ENCODE measurements at regions not wholly inside any gene's neighbourhood (a gene's known extent, or its start where the extent isn't known, plus 50 kb on each side); places are given as distances from the start of the nearest gene placed in this dataset.
"Not testable (repeated sequence)": the region's sequence is repeated elsewhere in the genome, so short reads cannot be mapped to it uniquely, and the experiment has no call there.

DNA sequence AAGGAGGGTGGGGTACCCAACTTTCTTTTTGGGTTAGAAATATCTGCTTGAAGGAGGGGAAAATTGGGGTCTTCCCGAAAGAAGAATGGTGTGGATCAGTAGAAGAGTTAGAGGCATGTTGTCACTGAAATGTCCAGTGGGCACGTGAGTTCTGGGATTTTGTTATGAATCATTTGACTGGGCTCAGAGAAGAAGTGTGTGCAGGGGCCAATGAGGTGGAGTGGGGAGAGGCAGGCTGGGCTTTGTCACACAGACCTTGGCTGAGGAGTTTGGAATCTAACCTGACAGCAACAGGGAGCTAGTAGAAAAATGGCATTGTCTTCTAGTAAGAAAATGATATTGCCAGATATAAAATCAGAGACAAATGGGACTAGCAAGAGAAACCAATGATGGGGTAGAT, 436.8 kb downstream of the MFSD1 start:
- no peak for DNase-seq

DNA sequence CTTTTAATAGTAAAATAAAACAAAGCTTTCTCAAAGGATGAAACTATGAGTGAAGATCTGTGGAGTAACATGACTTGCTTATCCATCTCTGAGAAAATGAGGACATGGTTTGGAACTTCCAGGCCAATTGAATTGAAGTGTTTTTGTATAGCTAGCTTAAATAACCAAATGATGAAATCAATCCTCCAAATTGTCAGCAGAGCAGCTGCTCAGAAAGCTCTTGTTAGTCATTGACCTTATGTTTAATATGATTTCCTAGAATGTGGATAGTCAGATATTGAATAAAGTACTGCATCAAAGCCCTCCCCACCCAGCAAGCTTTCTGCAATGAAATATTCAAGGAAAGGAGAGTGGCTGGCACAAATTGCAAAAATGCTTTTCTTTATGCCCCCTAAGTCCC, 437.2 kb downstream of the MFSD1 start:
- no peak for DNase-seq

DNA sequence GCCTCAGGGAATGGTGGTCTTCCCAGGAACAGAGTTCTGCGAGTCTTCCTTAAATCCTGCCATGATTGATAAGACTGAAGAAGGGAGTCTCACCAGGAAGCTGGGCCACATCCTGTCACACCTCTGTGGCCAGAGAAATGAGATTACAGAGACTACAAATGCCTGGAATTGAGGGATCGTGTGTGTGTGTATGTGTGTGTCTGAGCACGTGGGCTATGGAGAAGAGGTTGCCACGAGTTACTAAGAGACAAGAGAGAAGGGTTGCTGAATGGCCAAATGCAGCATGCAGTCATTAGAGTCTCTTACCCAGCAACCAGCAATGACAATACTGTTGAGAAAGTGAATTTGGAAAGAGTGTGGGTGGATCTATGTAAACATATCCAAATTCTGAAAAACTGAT, 443.1 kb downstream of the MFSD1 start:
- no peak for DNase-seq

DNA sequence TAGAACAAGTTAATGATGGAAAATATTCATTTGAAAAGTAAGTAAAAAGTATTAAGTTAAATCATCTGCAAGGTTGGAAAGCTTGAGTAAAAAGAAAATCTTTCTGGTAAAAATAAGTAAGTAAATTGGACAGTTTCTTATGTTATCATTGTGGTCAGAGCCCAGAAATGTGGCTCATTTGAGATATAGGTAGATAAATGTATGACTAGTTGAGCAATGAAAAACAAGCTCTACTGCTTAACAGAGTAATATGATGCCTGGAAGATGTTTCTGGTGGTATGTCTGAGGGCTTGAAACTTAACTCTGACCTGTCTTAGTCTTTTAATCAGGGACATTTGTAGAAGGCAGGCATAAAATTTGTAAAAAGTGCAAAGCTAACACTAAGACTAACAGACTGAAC, 444.0 kb downstream of the MFSD1 start:
- no peak for DNase-seq

DNA sequence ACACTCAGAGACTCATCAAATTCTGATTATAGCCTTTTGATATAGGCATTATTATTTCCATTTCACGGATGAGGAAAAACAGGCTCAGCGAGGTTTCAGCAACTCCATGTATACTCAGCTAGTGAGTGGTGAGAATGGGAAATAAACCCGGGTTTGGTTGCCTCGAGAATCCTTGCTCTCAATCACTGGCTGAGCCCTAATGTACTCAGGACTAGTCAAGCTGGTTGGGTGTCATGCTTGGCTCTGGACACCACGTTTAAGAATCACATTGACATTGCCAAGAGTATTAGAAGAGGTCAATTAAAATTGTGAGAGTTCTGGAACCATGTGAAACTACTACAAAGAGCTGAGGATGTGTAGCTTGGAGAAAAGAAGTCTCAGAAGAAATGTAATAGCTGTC, 444.5 kb downstream of the MFSD1 start:
- DNase-seq, result no peak

DNA sequence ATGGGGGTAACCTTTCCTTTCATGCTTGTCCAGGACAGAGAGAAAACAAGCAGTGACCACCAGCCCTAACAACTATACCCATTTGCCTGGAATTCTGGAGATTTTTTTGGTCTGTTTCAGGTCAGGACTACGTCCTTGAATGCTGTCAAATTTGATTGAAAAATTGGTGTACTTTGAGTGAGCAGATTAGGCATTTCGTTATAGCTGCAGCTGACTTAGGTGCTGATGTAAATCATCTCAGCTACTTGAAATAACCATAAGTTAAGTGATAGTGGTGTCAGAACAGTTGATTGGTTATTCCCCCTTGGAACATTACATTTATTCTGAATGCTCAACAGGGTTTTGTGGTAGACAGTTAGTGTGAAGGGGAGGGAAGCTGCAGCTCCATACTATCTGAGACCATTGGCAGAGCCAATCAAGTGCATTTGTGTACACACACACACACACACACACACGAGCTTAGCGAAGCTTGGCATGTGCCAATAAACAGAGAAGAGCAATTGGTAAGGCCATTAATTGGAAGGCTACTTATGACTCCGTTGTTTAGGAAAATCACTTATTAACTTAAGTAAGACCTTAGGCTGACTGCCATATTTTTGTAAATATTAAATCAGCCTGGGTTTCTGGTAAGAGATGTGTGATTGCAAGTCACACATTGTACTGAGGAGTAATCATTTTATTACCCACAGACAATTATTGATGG, 447.8 kb downstream of the MFSD1 start:
- DNase-seq, result no peak

DNA sequence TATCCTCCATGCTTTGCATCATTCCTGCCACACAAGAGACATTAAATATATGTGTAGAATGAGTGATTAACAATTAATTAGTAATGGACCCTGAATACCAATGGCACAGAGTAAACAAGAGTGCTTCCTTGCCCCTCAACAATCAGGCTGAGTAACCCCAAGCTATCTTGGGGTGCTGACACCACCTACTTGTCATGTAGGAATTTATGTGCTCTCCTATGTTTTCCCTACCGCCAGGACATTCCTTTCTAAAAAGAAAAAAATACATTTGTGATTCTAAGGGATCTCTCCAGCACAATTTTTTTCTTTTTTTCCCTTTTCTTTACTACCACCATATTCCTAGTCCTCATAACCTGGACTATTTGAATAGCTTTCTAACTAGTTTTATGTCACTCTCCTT, 449.1 kb downstream of the MFSD1 start:
- no peak for DNase-seq

DNA sequence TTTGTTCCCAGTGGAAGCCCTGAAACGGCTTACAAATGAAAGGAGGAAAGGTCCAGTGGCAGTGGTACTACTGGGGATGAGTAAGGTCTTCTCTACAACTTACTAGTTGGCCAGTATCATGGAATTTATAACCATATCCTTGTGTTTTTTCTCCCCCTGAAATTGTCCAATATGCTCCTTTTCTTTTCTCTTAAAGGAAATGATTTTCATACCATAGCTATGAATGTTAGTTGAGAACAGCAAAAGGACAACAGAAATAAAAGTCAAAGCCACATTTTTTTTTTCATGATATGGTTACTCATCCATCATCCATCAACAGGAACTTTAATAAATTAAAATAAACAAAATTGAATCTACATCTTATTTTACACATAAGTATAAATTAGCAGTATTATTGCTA, 450.4 kb downstream of the MFSD1 start:
- no peak for DNase-seq

DNA sequence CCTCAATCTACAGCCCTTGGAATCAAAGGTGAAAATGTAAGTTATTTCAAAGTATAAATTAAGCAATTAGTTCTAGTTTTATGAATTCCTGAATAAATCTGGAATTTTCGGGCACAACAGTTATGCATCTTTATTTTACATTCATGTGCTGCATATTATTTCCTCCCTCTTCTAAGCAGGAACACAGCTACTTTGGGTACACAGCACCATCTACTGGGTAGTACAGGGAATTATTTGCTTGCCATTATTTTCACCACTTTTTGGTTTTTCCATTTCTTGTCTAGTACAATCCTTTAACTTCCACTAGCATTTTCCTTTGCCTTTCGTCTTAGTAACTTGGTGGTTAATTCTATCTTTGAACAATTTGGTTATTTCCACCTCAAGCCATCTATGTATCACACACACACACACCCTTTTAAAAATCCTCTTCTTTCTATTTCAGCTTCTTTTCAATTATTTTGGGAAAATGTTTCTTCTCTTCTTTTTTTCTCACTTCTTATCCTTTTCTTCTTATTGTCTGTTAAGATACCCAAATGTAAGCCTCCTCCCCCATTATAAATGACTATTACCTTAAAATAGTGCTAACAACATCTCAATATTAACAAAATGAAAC, 451.0 kb downstream of the MFSD1 start:
- peak; percentile 48 for DNase-seq

DNA sequence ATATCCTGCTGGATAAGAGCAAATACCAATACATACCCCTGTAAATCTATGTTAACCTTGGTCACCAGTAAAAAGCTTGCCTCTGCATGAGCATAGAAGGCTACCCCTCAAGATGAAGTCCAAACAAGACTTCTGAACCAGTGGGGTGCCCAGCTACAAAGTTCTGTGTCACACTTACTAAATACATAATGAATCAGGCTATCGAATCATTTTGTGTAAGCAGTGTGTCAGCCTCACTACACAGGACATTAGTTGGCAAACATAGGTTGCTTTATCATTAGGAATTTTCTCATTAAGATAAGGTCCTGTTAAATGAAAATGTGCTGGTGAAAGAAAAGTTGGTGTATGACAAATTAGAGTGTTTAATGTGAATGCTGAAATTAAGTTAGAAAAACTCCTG, 452.0 kb downstream of the MFSD1 start:
- DNase-seq, result no peak

DNA sequence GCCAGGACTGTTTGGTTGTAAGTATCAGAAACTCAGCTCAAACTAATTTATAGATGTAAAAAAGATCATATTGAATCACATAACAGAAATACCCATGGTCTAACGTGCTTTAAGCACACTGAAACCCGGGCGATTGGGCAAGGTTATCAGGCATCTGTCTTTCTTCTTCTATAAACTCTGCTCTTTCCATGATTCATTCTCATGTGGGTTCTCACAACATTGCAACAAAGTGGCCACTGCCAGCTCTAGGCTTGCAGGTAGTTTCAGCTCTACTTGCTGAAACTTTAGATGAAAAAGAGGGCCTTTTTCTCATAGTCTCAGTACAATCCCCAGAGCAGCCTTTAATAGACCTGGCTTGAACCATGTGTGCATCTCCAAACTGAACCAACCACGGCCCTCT, 456.1 kb downstream of the MFSD1 start:
- DNase-seq, result no peak

DNA sequence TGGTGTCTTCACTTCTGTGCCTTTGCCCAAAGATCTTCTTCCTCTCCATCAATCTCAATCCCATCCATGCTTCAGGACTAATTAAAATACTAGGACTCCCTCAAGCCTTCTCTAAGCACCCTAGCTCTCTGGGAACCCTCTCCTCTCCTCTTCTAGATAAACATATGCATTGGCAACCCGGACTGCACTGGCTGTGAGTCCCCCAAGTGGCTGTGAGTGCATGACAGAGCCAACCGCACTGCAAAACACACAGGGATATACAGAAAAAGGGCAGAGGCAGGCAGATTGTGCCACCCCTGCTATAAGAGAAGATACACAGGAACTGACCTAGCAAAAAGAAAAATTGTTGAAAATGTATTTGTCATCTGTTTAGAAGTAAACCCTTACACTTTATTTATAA, 457.1 kb downstream of the MFSD1 start:
- no peak for DNase-seq

DNA sequence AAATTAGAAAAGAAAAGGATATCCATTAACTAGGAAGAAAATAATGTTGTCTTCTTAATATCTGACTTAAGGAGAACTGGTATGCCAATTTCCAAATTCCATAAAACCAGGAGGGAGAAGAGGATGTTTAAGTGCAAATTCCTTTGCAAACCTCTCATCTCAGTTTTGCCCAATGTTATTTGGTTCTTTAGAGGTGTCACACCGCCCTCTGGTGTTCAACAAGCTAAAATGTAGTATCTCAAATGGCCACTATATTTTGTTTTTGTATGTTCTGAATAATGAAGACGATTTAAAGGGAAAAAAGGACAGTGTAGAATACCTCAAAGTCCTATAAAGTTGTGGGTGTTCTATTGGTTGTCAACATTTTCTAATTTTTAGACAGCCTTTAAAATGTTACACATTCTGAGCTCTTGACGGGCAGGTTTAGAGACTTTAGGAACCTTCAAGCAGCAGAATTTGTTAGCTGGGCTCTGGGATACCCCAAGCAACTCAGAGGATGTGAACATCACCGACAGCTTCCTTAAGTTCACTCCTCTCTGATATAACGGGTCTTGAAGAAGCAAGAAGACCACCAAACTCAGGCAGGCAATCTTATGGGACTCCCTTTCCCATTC, 458.3 kb downstream of the MFSD1 start:
- DNase-seq, result peak; percentile 81

DNA sequence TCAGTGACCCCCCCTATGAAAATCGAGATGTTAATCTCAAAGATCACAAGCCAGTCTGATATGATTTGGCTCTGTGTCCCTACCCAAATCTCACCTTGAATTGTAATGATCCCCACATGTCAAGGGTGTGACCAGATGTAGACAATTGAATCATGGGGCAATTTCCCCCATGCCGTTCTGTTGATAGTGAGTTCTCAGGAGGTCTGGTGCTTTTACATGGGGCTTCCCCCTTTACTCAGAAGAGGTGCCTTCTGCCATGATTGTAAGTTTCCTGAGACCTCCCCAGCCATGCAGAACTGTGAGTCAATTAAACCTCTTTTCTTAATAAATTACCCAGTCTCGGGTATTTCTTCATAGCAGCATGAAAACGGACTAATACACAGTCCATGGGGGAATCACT, 459.5 kb downstream of the MFSD1 start:
- not testable (repeated sequence) for DNase-seq

DNA sequence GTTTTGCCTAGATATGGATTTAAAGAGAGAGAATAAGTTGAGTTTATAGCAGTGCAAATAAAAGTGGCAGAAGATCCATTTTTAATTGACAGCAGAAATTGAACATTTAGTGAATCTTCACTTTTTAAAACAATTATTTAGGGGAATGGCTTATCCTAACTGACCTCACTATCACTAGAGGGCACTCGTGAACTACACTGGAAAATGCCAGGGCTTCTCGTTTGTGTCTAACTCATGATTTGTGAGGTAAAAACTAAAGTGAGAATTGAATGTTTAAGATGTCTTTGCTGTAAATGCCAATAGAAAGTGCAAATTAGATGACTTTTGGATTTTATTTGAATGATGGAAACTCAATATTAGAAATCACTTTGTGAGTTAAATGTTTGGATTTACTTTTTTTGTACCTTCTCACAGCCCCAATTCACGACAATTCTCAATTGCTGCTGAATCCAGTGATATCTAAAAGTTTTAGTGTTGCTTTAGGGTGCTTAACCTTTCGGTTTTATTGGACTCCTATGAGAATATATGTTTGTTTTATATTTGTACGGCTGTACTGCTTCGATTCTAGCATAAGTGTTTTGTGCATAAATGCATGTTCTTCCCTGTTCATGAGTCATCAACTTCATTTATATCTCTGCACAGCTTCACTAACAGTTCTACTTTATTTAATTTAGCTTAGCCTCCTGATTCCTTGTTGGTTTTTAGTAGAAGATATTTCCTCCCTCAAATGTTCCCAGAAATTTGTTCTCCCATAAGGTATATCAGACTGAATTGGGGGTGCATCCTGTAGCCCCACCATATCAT, 462.1 kb downstream of the MFSD1 start:
- peak; percentile 63 for DNase-seq

DNA sequence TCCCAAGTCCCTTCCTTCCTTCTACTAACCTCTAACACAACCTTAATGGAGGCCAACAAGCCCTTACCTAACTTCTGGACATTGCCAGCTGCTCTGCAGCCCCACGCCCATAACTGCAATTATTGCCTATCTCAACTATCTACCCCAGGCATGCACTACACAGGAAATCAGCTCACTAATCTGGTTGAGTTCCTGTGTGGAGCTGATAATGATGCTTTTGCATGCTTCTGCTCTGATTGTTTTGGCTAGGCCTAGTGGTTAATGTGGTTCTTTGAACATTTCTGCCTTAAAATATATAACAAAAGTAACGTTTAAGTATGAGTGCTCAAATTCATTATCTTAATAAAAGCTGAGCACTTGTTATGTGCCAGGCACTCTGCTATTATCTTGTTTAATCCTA, 463.9 kb downstream of the MFSD1 start:
- peak; percentile 24 for DNase-seq

DNA sequence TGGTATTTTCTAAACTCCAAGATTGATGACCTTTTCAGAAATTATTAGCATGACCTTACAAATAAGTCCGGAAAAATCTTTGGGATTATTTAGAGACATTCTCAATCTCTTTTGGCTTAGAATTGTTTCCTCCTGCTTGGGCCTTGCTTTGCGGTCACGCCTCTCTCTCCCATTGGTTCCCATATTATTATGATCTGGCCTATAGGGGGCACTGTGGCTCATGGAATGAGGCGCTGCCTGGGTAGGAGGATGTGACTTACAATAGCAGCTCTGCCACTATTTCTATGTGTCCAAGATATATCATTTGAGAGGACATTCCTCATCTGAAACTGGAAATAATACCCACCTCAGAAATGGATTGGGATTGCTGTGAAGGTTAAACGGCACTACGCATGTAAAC, 464.9 kb downstream of the MFSD1 start:
- DNase-seq, result peak; percentile 62

DNA sequence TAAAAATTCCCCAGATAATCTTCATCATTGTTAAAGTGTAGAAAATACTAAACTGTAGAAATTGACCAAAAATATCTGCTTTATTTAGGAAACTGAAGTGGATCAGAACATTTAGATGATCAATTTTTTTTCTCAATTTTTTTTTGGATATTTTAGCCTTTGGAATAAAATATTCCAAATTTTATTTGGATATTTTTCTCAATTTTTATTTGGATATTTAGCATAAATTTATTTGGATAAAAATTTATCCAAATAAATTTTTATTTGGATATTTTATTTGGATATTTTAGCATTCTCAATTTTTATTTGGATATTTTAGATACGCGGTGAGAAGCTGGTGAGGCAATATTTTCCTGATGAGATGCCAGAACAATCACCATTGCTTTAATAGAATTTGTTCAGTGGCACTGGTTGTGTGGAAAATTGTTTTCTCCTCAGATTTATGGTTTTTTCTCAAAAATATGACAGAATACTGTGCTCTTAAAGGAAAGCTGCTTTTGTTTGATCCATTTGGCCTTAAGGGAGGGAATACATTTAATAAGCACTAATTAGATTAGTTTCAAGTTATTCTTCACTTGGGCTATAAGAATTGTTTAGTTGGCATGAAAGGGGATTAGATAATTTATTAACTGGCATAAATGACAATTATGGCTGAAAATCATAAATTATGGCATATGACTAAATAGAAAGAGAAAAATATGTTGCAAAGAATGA, 470.1 kb downstream of the MFSD1 start:
- DNase-seq, result no peak

DNA sequence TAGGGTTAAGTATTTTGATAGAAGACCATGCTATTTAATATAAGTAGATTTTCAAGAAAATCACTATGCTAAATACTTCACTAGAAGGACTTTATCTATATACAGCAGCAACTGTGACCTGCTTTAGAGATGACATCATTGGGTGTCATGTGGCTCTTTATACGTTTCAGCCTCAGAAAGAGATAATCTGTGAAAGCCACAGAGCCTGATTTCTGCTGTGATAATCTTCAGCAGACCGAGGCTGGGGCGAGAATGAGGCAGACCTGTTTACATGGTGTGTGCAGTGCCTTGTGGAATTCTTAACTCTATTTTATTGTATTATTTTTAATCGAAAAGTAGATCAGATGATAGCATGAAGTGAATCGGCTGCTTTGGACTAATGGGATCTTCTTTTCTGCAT, 471.2 kb downstream of the MFSD1 start:
- DNase-seq, result peak; percentile 35

DNA sequence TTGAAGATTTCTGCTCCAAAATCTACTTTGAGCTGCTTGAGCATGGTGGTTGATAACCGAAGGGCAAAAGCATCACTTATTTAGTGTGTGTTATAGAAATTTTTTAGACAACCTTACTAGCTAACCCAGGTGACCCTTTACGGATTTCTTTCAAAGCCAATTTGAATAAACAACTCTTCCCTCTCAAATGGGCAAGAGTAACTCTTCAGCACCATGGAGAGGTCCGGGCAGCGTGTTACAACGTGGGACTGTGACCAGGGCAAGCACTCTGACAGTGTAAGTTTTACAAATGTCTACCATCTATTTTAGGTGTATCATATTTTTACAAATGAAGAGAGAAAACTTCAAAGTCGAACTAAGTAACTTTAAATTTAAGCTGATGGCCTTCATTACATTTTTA, 471.8 kb downstream of the MFSD1 start:
- DNase-seq, result peak; percentile 74

DNA sequence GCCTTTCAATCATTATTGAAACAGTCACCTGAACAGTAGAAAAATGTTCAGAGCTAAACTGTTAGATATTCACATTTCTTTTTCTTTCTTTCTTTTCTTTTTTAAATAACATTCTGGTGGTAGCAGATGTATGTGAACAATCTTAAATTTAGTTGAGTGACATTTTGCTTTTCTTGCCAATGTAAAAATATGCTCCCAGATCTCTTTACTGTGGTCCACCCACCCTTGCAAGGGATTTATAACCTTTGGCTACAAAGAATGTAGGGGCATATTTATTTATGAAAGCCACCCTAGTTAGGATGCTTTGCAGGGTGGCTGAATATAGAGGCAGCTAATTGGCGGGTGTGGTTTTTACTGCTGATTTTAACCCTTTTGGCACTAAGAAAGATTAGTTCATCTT, 473.9 kb downstream of the MFSD1 start:
- no peak for DNase-seq

DNA sequence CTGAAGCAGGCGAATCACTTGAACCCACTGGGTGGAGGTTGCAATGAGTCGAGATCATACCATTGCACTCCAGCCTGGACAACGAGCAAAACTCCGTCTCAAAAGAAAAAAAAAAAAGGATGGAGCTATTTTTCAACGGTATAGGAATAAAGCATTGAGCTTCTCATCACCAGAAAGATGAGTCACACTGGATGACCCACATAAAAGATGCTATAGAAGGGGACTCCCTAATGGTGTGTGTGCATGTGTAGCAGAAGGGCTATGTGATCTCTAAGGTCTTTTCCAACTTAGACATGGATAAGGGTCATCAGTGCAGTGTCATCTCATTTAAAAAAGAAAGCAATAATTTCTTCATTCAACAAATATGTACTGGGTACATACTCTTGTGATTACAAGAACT, 476.0 kb downstream of the MFSD1 start:
- no peak for DNase-seq

All from hematopoietic multipotent progenitor cell treated with erythropoietin and hydrocortisone succinate and interleukin-3 and kit ligand, for 6 days (in vitro differentiated cells).